DMS53 treated with DMSO at 0.1 percent for 48 hours (cell line): ENCODE measurements at regions not wholly inside any gene's neighbourhood (a gene's known extent, or its start where the extent isn't known, plus 50 kb on each side); places are given as distances from the start of the nearest gene placed in this dataset.
"Not testable (repeated sequence)": the region's sequence is repeated elsewhere in the genome, so short reads cannot be mapped to it uniquely, and the experiment has no call there.

Experiments
- DNase-seq: peaks from one replicate; lab custom pipeline; 2025; ENCODE audit not compliant: unreplicated experiment; lab: John Stamatoyannopoulos, UW

DNA sequence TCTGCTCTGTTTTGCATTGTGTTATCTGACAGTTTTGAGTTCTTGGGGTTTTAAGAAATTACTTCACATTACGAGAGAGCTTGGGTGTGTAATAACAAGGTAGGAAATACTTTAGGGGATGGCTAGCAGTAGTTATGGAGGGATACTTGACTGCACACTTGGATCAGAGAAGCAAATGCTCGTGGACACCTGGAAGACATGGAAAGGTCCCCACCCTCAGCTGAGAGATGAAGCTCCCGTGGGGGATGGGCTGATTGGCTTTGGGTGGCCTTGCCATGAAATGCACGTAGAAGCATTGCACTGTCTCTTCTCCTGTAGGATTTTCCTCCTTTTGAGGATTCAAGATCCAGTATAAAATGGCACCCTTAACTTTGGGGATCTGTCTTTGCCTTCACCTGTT is 61.5 kb upstream of the UNC93A start:
- DNase-seq, result no peak

GRCh38 chr6:167230288-167230687 is 60.8 kb upstream of the UNC93A start:
- no peak for DNase-seq

GRCh38 chr6:167232356-167232755 is 58.8 kb upstream of the UNC93A start:
- DNase-seq, result no peak

- DNase-seq, result no peak
Observed at GRCh38 chr6:167233490-167233889, 57.6 kb upstream of the UNC93A start.

DNA sequence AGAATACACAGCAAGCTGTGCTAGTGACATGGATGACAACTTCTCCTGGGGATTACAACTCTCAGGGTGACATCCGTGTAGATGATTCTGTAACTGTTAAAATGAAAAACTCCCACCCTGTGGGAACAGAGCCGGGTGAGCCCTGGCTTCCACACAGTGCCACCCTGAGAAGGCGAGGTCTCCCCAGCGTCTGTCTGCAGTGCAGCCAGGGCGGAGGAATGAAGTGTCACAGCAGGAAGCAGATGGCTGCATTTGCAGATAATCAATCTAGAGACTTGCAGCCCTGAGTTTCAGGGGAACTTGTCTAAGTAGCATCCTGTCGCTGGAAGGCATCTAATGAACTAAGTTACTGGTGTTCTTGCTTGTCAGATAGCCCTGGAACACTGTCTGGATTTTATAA is 56.5 kb upstream of the UNC93A start:
- not testable (repeated sequence) for DNase-seq

GRCh38 chr6:167235005-167235404 is 56.1 kb upstream of the UNC93A start:
- no peak for DNase-seq

DNA sequence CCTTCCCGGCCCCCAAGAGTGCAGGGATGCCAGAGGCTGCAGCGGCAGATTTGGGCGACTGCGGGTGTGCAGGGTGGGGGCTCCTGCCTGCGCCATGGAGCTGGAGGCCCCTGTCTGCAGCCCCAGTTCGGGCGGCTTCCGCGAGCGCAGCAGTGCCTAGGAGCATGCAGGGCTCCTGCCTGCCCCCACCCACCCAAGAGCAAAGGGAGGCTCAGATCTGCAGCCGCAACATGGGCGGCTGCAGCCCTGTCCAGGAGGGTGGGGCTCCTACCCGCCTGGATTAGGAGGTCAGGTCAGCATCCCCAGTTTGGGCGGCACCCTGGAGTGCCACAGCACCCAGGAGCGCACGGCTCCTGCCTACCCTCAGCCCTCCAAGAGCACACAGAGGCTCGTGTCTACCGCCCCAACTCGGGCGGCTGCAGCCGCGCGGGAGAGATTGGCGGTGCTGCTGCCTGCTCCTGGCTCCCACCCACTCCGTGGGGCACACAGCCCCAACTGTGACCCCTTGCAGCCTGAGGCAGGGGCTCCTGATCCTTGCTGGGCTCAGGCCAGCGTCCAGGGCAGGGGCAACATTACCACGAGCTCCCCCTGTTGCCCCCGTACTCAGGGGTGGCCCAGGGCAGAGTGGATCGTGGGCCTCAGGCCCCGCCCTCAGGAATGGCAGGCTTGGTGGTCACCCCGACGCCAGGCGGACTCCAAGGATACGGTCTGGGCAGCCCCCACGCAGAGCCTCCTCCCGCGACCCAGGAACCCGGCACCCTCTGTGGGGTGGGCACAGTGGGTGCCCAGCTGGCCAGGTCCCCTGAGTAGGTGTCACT is 55.5 kb upstream of the UNC93A start:
- no peak for DNase-seq

DNA sequence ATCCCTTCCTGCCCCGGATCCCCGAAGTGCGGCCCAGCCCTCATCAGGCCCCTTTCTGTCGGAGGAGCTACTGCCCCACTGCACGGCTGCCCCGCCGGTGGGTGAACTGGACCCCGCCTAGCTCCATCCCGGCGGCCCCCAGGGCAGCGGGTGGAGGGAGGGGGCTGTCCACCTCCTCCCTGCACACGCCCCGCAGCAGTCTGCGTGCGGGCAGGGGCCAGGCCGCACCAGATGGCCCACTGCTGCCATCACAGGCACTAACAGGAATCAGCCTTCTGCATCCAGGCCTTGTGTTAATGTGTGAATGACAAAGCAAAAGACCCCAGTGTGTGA is 54.9 kb upstream of the UNC93A start:
- no peak for DNase-seq

GRCh38 chr6:167237438-167238145 is 53.5 kb upstream of the UNC93A start:
- DNase-seq, result no peak

- no peak for DNase-seq
Observed at GRCh38 chr6:167238146-167238693, 52.9 kb upstream of the UNC93A start.

GRCh38 chr6:167238694-167239467 is 52.2 kb upstream of the UNC93A start:
- DNase-seq, result no peak

GRCh38 chr6:167239470-167239869 is 51.6 kb upstream of the UNC93A start:
- not testable (repeated sequence) for DNase-seq

- DNase-seq, result no peak
Observed at GRCh38 chr6:167240034-167240541, 51.0 kb upstream of the UNC93A start.
